GM11168 (cell line): ENCODE measurements at regions not wholly inside any gene's neighbourhood (a gene's known extent, or its start where the extent isn't known, plus 50 kb on each side); places are given as distances from the start of the nearest gene placed in this dataset.

ENCODE experiments used
- in situ Hi-C: fragments of 300-500 bp; cut with MboI; formaldehyde crosslinking; loops from one replicate; pipeline ENCODE4 v1.12.0; 2022; ENCODE audit warnings: low sequenced_read_pairs; ENCODE audit not compliant: unreplicated experiment

DNA sequence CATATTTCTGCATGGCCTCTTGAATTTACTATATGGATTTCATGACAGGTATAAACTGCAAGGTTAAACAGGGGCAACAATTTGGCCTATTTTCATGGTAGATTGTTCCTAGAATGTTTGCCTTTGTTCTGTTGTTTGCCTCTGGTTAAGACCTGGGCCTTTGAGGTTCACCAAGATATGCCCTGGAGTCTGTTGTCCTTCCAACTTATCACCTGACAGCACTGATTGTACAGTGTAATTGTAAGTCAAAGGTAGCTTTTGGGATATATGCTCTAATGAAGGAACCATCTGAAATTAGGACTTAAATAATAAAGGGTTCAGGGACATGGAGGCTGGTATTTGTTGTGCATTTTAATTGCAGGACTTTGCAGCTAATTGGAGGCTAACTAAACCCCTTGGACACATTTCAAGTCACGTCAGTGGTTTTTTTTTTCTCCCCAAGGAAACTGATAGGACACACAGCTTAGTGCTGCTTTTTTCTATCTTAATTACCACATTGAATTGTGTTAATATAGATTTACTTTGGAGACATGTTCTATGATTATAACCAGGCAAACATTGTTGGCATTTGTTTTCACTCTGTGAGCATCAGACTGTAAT lies 771.2 kb upstream of the LINC00305 start:
- in situ Hi-C loops, result no loop called here

DNA sequence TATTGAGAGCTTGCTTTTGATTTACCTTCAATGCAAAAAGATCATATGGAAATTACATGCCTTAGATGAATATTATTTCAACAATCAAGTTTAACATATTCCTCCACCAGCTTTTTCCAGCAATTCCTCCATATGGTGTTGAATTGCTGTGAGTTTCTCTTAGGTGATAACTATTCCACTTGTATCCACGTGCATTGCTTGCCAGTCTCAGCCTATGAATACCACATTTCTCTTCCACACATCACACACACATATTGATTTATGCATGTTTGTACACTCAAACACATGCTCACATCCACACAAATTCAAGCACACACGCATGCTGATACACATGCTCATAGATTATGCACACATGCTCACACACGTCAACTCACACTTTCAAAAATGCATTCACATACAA lies 770.0 kb upstream of the LINC00305 start:
- in situ Hi-C loops, result no loop called here

DNA sequence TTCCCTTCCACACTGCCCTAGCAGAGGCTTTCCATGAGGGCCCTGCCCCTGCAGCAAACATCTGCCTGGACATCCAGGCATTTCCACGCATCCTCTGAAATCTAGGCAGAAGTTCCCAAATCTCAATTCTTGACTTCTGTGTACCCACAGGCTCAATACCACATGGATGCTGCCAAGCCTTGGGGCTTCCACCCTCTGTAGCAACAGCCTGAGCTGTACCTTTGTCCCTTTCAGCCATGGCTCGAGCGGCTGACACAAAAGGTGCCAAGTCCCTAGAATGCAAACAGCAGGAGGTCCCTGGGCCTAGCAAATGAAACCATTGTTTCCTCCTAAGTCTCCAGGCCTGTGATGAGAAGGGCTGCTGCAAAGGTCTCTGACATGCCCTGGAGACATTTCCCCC lies 744.5 kb upstream of the LINC00305 start:
- in situ Hi-C loops, result no loop called here

DNA sequence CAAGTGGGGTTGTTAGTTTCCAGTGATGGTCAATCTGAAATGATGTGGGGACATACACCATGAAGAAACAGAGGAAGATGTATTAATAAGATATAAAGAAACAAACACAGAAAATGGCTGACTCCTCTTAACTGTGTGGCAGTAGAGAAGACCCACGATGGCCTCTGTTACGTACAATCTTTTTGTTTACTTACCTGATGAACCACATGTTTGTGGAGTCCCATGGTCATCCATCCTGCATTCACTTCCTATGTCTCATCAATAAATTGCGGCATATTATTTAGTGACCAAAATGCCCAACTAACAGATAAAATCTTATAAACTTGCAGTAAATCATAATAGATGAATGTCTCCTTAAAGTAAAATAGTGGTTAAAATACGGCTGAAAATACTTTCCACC lies 740.1 kb upstream of the LINC00305 start:
- in situ Hi-C loops, result no loop called here

DNA sequence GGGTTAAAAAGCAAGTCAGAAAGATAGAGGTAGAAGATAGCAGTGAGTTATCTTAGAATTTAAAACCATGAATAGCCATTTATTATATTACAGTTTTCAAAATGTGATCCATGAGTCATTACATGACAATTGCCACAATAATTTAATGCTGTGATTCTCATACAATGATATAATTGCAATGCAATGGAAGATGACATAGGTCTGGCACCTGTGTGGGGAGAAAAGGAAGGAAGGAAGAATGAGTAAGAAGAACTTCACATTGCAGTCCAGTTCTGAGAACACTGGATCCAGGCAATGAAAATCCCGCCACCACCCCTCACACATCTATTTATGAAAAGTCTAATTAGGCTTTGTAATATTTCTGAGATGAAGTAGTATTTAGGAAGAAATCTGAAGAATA lies 738.1 kb upstream of the LINC00305 start:
- in situ Hi-C loops, result no loop called here

DNA sequence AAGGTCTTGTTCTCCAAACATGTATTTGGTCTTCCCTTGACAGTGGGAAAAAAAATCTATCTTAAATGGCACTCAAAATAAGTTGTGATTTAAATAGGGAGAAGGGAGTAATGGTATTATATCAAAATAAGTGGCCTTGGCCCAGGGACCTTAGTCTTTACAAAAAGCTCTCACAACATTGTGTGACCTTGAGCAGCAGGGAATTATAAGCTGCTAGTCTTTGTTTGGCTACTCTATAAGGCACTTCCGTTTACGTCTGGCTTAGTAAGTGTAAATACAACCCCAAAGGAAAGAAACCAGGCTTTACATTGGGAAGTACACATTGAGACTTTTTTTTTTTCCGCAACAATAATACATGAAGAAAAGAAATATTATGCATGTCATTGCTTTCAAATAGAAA lies 734.0 kb upstream of the LINC00305 start:
- in situ Hi-C loops, result no loop called here

DNA sequence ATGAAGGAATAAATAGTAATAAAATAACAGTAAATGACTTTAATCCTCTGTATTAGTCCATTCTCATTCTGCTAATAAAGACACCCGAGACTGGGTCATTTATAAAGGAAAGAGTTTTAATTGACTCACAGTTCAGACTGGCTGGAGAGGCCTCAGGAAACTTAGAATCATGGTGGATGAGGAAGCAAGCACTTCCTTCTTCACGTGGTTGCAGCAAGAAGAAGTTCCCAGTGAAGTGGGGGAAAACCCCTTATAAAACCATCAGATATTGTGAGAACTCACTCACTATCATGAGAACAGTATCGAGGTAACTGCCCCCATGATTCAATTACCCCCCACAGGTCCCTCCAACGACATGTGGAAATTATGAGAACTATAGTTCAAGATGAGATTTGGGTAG lies 727.9 kb upstream of the LINC00305 start:
- in situ Hi-C loops, result no loop called here

DNA sequence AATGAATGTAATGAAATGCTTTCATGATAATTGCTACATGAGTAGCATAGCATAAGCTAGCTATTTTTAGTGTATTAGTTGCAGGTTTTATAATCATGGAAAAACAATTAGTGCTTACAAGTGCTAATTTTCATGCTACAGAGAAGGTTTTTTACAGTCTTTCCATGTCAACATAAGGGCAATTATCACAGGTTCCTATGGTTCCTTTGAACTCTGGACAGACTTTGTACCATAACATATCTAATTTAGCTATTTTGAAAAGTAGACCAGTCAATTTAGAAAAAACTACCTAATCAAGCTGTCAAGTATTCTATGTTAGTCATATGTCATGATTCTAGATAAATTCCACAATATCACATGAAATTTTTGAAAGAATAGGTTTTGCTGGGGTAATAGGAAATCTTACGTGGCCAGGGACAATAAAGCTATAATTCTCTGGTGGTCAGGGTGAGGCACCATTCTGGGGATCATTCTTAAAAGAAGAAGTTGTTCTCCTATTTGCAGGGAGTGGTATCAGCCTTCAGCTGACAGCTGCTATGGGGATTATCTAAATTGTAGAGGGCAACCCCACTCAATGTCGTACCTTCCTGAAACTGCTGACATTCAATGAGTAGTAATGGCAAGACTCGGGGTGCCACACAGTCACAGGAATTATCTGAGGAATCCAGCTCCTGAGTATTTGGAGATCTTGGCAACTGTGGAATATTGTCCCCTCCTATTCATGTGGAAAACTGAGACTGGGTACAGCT lies 724.0 kb upstream of the LINC00305 start:
- in situ Hi-C loops, result no loop called here

DNA sequence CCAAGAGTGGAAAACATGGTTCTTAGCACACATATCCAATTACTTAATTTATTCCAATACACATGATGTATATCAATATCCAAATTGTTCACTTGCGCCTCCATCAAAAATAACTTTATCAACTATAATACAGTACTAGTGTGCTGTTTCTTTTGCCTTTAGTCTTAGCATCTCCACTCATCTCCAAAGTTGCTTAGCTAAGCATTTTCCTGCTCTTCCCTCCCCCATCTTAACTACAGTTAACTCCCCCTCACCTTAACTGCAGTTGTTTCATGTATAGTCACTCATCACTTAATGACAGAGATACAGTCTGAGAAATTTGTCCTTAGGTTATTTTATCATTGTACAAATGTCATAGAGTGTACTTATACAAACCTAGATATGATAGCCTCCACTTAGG lies 705.2 kb upstream of the LINC00305 start:
- in situ Hi-C loops, result no loop called here

DNA sequence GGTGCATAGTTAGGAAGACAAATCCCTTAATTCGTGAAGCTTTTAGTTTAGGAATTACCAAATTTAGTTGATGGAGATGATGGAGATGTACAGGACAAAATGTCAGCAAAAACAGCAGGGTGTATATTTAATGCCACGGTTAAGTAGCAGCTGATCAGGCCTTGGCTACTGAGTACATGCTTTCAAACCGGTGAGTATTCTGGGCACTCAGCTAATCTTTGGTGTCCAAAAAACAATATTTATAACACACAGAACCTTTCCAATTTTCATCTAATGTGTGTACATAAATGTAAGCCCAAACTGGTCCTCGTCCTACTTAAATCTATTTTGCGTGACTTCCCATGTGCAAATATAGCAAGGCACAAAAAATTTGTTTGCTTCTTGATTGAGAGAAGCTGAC lies 703.4 kb upstream of the LINC00305 start:
- in situ Hi-C loops, result no loop called here

DNA sequence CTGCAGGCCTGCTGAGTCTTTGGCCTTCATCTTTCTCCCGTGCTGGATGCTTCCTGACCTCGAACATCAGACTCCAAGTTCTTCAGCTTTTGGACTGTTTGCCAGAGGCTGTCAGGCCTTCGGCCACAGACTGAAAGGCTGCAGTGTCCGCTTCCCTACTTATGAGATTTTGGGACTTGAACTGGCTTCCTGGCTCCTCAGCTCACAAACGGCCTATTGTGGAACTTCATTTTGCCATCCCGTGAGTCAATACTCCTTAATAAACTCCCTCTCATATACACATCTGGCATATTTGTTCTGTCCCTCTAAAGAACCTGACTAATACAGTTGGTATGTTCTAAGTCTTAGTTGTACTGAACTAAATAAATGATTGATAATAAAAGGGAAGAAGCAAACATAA lies 702.8 kb upstream of the LINC00305 start:
- in situ Hi-C loops, result no loop called here

DNA sequence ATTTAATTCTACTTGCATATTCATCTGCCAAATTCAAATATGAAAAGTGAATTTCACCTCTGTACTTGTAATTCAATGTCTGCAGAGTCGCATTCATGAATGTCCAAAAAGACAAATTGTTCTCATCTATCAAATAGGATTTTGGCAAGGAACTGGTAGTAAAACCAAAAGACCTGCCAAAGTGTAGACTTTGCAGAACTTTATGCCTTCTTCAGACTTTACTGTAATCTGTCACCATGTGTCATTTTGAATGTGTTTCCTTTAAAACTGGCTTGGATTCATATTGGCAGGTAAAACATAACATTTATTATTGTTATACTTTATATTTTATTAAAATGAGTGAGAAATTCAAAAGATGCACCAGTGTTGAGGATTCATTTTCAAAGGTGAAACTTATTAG lies 701.9 kb upstream of the LINC00305 start:
- in situ Hi-C loops, result no loop called here

DNA sequence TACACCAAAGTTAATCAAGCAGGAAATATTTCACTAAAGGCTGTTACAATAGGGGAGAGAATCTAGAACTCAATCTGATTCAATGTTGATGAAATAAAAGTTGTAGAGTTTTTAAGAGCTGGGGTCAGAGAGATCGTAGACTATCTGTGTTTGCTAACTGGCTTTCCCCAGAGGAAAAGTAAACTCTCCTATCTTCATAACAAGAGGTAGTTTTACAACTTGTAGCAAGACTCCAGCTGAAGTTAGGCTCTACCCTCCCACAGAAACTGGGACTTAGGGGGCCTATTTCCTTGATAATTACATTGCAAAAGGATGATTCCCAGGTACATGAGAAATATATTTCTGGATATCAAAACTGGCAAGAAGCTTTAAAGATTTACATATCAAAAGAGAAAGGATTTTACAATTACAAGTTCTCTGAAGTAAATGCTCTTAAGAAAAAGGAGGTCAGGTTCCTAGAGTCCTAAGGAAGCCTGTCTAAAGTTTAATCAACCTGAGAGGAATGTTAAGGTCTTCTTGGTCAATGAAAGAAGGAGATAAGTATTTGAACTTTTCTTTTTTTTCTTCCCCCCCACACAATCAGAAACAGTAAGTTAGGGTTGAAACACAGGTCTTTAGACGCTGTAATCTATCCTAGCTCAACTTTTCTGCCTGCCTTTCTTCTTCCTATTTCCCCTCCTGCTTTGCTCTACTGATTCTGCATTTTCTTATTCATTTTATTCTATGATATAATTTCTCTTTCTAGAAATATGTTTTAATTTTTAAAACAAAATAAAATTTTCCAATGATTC lies 692.2 kb upstream of the LINC00305 start:
- in situ Hi-C loops, result no loop called here

DNA sequence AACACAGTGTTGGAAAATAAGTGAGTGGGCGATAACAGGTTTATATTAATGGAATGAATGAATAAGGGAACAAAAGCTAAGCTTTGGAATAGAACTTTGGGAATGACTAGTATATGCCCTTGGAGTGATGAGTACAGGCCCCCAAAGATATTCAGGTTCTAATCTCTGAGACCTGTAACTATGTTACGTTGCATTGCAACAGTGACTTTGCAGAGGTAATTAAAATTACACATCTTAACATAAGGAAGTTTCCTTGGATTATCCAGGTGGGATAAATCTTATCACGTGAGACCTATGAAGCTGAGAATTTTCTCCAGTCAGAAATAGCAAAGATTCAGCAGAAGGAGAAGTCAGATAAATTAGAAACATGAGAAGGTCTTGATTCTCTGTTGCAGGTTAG lies 661.5 kb upstream of the LINC00305 start:
- in situ Hi-C loops, result no loop called here

DNA sequence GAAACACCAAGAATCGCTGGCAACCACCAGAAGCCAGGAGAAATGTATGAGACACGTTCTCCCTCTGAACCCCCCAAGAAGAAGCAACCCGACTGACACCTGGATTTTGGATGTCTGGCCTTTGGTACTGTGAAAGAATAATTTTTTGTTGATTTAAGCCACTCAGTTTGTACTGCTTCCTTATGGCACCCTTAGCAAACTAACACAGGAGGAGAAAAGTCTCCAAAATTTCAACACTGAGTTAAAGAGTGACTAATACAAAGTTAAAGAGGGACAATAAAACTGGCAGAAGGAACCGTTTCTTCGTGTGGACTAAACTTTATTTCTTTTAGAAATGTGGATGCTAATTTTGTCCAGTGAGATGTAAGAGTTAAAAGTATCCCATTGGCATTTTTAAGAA lies 660.9 kb upstream of the LINC00305 start:
- in situ Hi-C loops, result no loop called here

DNA sequence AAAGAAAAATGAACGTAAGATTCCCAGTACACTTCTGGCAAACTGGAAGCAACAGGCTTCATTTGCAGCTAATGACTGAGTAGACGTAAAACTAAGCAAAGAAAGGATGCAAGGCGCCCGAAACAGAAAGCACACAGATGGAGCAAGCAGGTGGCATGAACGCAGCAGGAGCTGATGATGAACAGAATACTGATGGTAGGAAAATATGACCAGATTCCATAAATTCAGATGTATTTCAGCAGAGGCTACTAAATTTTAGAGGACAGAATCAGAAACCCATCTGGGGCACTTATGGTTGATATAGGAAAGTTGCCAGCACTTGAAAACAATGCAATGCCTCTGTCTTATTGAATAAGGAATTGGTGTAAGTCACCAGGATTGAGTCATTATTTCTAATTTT lies 658.7 kb upstream of the LINC00305 start:
- in situ Hi-C loops, result no loop called here

DNA sequence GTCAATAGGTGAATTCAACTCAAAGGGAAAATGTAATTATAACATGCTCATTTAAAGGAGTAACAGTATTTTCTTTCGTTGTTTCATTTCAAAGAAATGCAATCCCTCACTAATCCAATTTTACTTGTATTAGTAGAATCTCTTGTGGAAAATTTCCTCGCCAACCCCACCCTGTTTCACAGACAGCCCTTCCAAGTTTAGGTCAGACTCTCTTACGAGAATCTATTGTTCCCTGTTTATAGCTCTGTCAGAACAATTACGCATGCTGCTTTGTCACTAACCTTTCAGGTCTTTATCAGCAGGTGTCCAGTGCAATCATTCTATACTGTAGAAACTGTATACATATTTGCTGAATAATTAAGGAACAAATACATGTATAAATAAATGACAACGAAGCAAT lies 657.8 kb upstream of the LINC00305 start:
- in situ Hi-C loops, result no loop called here

DNA sequence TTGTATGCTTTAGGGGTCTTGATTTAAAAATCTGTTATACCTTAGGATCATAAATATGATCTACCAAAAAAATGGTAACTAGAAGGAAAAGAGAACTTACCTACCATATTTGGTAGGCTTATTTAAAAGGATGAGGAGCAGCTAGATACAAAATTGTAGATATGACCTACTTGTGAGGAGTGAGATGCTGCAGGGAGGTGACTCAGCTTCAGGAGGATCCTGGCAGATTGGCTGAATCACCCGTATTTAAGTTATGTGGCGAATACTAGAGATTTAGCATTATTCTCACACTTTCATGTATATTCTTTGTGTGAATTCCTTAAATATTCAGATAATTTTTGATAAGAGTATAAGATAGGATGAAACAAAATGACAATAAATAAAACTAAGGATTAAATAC lies 657.3 kb upstream of the LINC00305 start:
- in situ Hi-C loops, result no loop called here

DNA sequence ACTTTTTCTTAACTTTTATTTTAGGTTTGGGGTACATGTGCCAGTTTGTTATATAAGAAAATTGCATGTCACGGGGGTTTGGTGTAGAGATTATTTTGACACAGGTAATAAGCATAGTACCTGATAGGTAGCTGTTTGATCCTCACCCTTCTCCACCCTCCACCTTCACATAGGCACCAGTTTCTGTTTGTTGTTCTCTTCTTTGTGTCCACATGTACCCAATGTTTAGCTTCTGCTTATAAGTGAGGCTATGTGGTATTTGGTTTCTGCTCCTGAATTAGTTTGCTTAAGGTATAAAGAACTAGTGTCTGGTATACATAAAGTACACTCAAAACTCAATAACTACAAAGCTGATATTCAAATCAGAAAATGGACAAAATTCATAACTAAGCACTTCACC lies 654.6 kb upstream of the LINC00305 start:
- in situ Hi-C loops, result no loop called here

DNA sequence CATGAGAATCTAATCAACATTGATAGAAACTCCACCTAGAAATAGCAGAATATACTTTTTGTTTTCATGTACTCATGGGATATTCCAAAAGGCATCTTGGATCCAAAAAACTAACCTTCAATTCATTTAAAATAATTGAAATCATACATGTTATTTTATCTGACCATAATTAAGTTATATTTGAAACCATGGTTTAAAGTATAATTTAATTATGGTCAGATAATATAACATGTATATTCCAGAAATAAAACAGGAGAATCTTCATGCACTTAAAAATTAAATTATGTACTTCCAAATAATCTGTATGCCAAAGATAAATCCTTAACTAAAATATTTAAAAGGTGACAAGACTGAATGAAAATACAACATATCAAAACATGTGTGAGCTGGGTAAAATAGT lies 651.3 kb upstream of the LINC00305 start:
- in situ Hi-C loops, result no loop called here

DNA sequence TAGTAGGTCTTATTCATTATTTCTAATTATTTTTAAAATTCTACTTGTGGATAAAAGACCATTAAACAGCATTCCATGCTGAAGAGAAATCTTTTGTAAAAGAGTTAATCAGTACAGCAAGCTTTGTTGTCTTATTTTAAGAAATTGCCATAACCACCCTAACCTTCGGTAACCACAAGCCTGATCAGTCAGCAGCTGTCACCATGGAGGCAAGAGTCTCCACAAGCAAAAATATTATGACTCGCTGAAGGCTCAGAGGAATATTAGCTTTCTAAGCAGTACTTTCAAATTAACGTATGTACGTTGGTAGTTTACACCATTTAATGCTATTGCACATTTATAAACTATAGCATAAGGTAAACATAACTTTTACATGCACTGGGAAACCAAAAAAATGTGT lies 650.5 kb upstream of the LINC00305 start:
- in situ Hi-C loops, result no loop called here

DNA sequence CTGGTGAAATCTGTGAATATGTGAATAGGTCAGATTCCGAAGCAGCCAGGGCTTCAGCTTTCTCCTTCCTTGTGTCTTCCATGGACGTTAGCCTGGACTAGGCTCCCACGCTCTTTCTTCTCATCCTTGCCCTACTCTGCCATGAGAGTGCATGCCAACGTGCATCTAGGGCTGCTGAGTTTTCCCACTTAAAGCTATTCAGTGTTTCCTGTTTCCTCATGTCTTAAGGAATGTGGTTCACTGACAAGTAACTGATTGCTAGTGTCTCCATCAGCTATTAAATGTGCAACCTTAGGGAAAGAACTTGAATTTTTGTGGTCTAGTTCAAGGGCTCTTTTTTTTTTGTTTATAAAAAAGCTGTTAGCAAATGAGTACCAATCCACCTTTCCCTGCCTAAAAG lies 642.3 kb upstream of the LINC00305 start:
- in situ Hi-C loops, result no loop called here
